22Rv1 (cell line): ENCODE measurements at regions not wholly inside any gene's neighbourhood (a gene's known extent, or its start where the extent isn't known, plus 50 kb on each side); places are given as distances from the start of the nearest gene placed in this dataset.

Experiments used
- CTCF ChIP-seq: fragments of 450-650 bp; IDR thresholded peaks from 2 replicates; pipeline ENCODE4 v1.5.1; 2017; ENCODE audit warnings: mild to moderate bottlenecking
- ZFX ChIP-seq: fragments of 450-650 bp; IDR thresholded peaks from 2 replicates; pipeline ENCODE4 v1.6.1; 2017; ENCODE audit warnings: antibody characterized with exemption, borderline replicate concordance

- no peak for TF ChIP-seq CTCF
- TF ChIP-seq ZFX, result no peak
Measured at GRCh38 chr13:105142556-105142955, 1392.9 kb downstream of the EFNB2 start.
